ENCODE measurements at regions not wholly inside any gene's neighbourhood (a gene's known extent, or its start where the extent isn't known, plus 50 kb on each side); places are given as distances from the start of the nearest gene placed in this dataset.
"Not testable (repeated sequence)": the region's sequence is repeated elsewhere in the genome, so short reads cannot be mapped to it uniquely, and the experiment has no call there.

- DNase-seq, H3K27me3 Mint-ChIP-seq, H3K4me3 Mint-ChIP-seq, H3K4me1 Mint-ChIP-seq, H3K9me3 Mint-ChIP-seq, ATAC-seq, H3K27ac Mint-ChIP-seq: not testable (repeated sequence)
Observed at GRCh38 chr6:60308939-60309338, 1977.1 kb downstream of the KHDRBS2 start.

Data from stimulated activated naive CD8-positive, alpha-beta T cell treated with anti-CD3 and anti-CD28 coated beads, Interleukin-15, amount 100 ng/mL, for 72 hours (primary cell).